Neuron (in vitro differentiated cells): ENCODE measurements at regions not wholly inside any gene's neighbourhood (a gene's known extent, or its start where the extent isn't known, plus 50 kb on each side); places are given as distances from the start of the nearest gene placed in this dataset.

Source experiments
- H2AFZ ChIP-seq: one replicate; pipeline ENCODE4 v1.6.1; 2013; ENCODE audit warnings: low read depth, mild to moderate bottlenecking, inconsistent platforms, low read length, moderate library complexity
- H3K27me3 ChIP-seq: one replicate; pipeline ENCODE4 v1.6.1; 2013; ENCODE audit warnings: low read length; ENCODE audit not compliant: insufficient read depth
- H3K36me3 ChIP-seq: one replicate; pipeline ENCODE4 v1.6.1; 2013; ENCODE audit warnings: low read length; ENCODE audit not compliant: insufficient read depth
- H3K4me1 ChIP-seq: one replicate; pipeline ENCODE4 v1.6.1; 2013; ENCODE audit warnings: low read length; ENCODE audit not compliant: insufficient read depth
- H3K4me3 ChIP-seq: 2 replicates; pipeline ENCODE4 v1.5.1; 2013; ENCODE audit warnings: mild to moderate bottlenecking, low read length, moderate library complexity
- H3K9me3 ChIP-seq: one replicate; pipeline ENCODE4 v1.6.1; 2013; ENCODE audit warnings: low read length

- H3K4me3 ChIP-seq, result no peak overlapping the region
- peaks cover 19% of the 10 kb centered on the region for H3K9me3 ChIP-seq
- H3K27me3 ChIP-seq, result no peaks in the 10 kb centered on the region
- H3K4me1 ChIP-seq, result peaks cover 7% of the 10 kb centered on the region
- no peaks in the 10 kb centered on the region for H3K36me3 ChIP-seq
- no peak overlapping the region for H2AFZ ChIP-seq
These were observed 125.4 kb upstream of the USP29 start for GRCh38 chr19:56994251-56995017.

GRCh38 chr19:56995303-56995702 lies 124.5 kb upstream of the USP29 start:
- H3K4me3 ChIP-seq, result no peak overlapping the region
- peaks cover 7% of the 10 kb centered on the region for H3K4me1 ChIP-seq
- no peaks in the 10 kb centered on the region for H3K36me3 ChIP-seq
- peak overlapping the region; percentile 30 for H2AFZ ChIP-seq
- H3K27me3 ChIP-seq, result no peaks in the 10 kb centered on the region
- H3K9me3 ChIP-seq, result peaks cover 19% of the 10 kb centered on the region

- no peaks in the 10 kb centered on the region for H3K36me3 ChIP-seq
These were observed 117.6 kb upstream of the USP29 start for GRCh38 chr19:57002195-57002601.

GRCh38 chr19:57002710-57003109 lies 117.1 kb upstream of the USP29 start:
- Histone ChIP-seq H3K27me3 (peaks cover 5% of the 10 kb centered on the region), H3K36me3 (no peaks in the 10 kb centered on the region), H3K9me3 (peaks cover 18% of the 10 kb centered on the region), H3K4me3 (no peak overlapping the region), H3K4me1 (no peaks in the 10 kb centered on the region), H2AFZ (no peak overlapping the region)

More at GRCh38 chr19:57002195-57002601, 117.6 kb upstream of the USP29 start:
- H3K27me3 ChIP-seq, result peaks cover 5% of the 10 kb centered on the region
- peaks cover 18% of the 10 kb centered on the region for H3K9me3 ChIP-seq
- no peaks in the 10 kb centered on the region for H3K4me1 ChIP-seq
- H2AFZ ChIP-seq, result no peak overlapping the region
- no peak overlapping the region for H3K4me3 ChIP-seq

- H3K4me3 ChIP-seq, result no peak overlapping the region
- no peaks in the 10 kb centered on the region for H3K4me1 ChIP-seq
- no peak overlapping the region for H2AFZ ChIP-seq
- H3K36me3 ChIP-seq, result no peaks in the 10 kb centered on the region
- H3K27me3 ChIP-seq, result peaks cover 5% of the 10 kb centered on the region
- H3K9me3 ChIP-seq, result peaks cover 18% of the 10 kb centered on the region
These were observed 115.4 kb upstream of the USP29 start for GRCh38 chr19:57004418-57004817.

- Histone ChIP-seq H2AFZ (no peak overlapping the region), H3K9me3 (peaks cover 7% of the 10 kb centered on the region), H3K36me3 (no peaks in the 10 kb centered on the region), H3K27me3 (no peaks in the 10 kb centered on the region), H3K4me3 (no peak overlapping the region), H3K4me1 (no peaks in the 10 kb centered on the region)
These were observed 111.4 kb upstream of the USP29 start for GRCh38 chr19:57008432-57008831.

- Histone ChIP-seq H3K9me3 (peaks cover 8% of the 10 kb centered on the region), H3K4me1 (no peaks in the 10 kb centered on the region), H3K4me3 (no peak overlapping the region), H2AFZ (no peak overlapping the region), H3K27me3 (no peaks in the 10 kb centered on the region), H3K36me3 (no peaks in the 10 kb centered on the region)
These were observed 109.2 kb upstream of the USP29 start for GRCh38 chr19:57010541-57010940.

GRCh38 chr19:57016076-57016475 lies 103.7 kb upstream of the USP29 start:
- no peak overlapping the region for H3K4me3 ChIP-seq
- peaks cover 5% of the 10 kb centered on the region for H3K9me3 ChIP-seq
- H3K27me3 ChIP-seq, result peaks cover 2% of the 10 kb centered on the region
- H3K36me3 ChIP-seq, result no peaks in the 10 kb centered on the region
- H2AFZ ChIP-seq, result no peak overlapping the region
- H3K4me1 ChIP-seq, result no peaks in the 10 kb centered on the region

- Histone ChIP-seq H3K4me3 (no peak overlapping the region), H3K27me3 (peaks cover 6% of the 10 kb centered on the region), H3K9me3 (peaks cover 5% of the 10 kb centered on the region), H3K36me3 (no peaks in the 10 kb centered on the region), H2AFZ (no peak overlapping the region), H3K4me1 (no peaks in the 10 kb centered on the region)
These were observed 103.3 kb upstream of the USP29 start for GRCh38 chr19:57016491-57016890.

- Histone ChIP-seq H2AFZ (no peak overlapping the region), H3K4me1 (no peaks in the 10 kb centered on the region), H3K9me3 (no peaks in the 10 kb centered on the region), H3K4me3 (no peak overlapping the region), H3K27me3 (peaks cover 21% of the 10 kb centered on the region), H3K36me3 (no peaks in the 10 kb centered on the region)
These were observed 94.3 kb upstream of the USP29 start for GRCh38 chr19:57025491-57025890.

GRCh38 chr19:57026476-57026875 lies 93.3 kb upstream of the USP29 start:
- Histone ChIP-seq H3K4me1 (no peaks in the 10 kb centered on the region), H3K36me3 (no peaks in the 10 kb centered on the region), H3K4me3 (no peak overlapping the region), H2AFZ (no peak overlapping the region), H3K9me3 (no peaks in the 10 kb centered on the region), H3K27me3 (peaks cover 15% of the 10 kb centered on the region)

- Histone ChIP-seq H3K4me3 (no peak overlapping the region), H3K27me3 (peaks cover 8% of the 10 kb centered on the region), H3K9me3 (no peaks in the 10 kb centered on the region), H3K36me3 (no peaks in the 10 kb centered on the region), H3K4me1 (no peaks in the 10 kb centered on the region), H2AFZ (no peak overlapping the region)
These were observed 92.4 kb upstream of the USP29 start for GRCh38 chr19:57027360-57027759.

- Histone ChIP-seq H3K36me3 (no peaks in the 10 kb centered on the region), H2AFZ (no peak overlapping the region), H3K9me3 (no peaks in the 10 kb centered on the region), H3K4me3 (no peak overlapping the region), H3K4me1 (no peaks in the 10 kb centered on the region), H3K27me3 (no peaks in the 10 kb centered on the region)
These were observed 90.8 kb upstream of the USP29 start for GRCh38 chr19:57028804-57029525.
